Peyer's patch (tissue), 4 donors: ENCODE measurements at regions not wholly inside any gene's neighbourhood (a gene's known extent, or its start where the extent isn't known, plus 50 kb on each side); places are given as distances from the start of the nearest gene placed in this dataset.

Experiments
- DNase-seq, 3 donors: peaks; one replicate each; pipeline ENCODE4 v3.0.0-alpha.2; 2017 to 2019
- H3K27ac ChIP-seq, 4 donors: fragments of 200-600 bp; sonication (generic); one replicate each; pipeline ENCODE4 v1.5.1; 2016 to 2019
- H3K27me3 ChIP-seq, 2 donors: fragments of 200-600 bp; sonication (generic); one replicate each; pipeline ENCODE4 v1.5.1; 2019
- H3K36me3 ChIP-seq, 3 donors: fragments of 200-600 bp; sonication (generic); one replicate each; pipeline ENCODE4 v1.5.1; 2016 to 2019
- H3K4me1 ChIP-seq, 4 donors: fragments of 200-600 bp; sonication (generic); one replicate each; pipeline ENCODE4 v1.5.1; 2016 to 2019
- H3K4me3 ChIP-seq, 4 donors: fragments of 200-600 bp; sonication (generic); 1 replicate in 3 of 4; 2 replicates in 1 of 4; pipeline ENCODE4 v1.5.1; 2016 to 2019; ENCODE audit warnings: mild to moderate bottlenecking in 1 of 4
- H3K9me3 ChIP-seq, 4 donors: fragments of 200-600 bp; sonication (generic); one replicate each; pipeline ENCODE4 v1.5.1; 2016 to 2019; ENCODE audit warnings: mild to moderate bottlenecking in 1 of 4
- POLR2A ChIP-seq, 2 donors: fragments of 450-650 bp; IDR thresholded peaks; one replicate each; pipeline ENCODE4 v1.5.1; 2017; ENCODE audit warnings: antibody characterized with exemption in 2 of 2, mild to moderate bottlenecking in 2 of 2, moderate library complexity in 2 of 2
- TF ChIP-seq, protein P1 (sequence below), 6 experiments: fragments of 450-650 bp in 4 of 6; fragments of 200-600 bp in 2 of 6; sonication (generic) in 1 of 6; IDR thresholded peaks; one replicate each; pipeline ENCODE4 v1.5.1; 2017 to 2019; ENCODE audit warnings: antibody characterized with exemption in 6 of 6, mild to moderate bottlenecking in 3 of 6, moderate library complexity in 1 of 6

- Histone ChIP-seq H3K27me3 (no peaks in the 10 kb centered on the region), H3K36me3 (no peaks in the 10 kb centered on the region), H3K4me1 (no peaks in the 10 kb centered on the region), H3K27ac (no peak overlapping the region), H3K4me3 (no peak overlapping the region), H3K9me3 (no peaks in the 10 kb centered on the region)
- DNase-seq, result no peak
- TF ChIP-seq POLR2A (IDR thresholded peaks at IDR 0.05), result no peak
- TF ChIP-seq, protein P1, sequence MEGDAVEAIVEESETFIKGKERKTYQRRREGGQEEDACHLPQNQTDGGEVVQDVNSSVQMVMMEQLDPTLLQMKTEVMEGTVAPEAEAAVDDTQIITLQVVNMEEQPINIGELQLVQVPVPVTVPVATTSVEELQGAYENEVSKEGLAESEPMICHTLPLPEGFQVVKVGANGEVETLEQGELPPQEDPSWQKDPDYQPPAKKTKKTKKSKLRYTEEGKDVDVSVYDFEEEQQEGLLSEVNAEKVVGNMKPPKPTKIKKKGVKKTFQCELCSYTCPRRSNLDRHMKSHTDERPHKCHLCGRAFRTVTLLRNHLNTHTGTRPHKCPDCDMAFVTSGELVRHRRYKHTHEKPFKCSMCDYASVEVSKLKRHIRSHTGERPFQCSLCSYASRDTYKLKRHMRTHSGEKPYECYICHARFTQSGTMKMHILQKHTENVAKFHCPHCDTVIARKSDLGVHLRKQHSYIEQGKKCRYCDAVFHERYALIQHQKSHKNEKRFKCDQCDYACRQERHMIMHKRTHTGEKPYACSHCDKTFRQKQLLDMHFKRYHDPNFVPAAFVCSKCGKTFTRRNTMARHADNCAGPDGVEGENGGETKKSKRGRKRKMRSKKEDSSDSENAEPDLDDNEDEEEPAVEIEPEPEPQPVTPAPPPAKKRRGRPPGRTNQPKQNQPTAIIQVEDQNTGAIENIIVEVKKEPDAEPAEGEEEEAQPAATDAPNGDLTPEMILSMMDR (IDR thresholded peaks at IDR 0.05), result no peak
Measured at GRCh38 chr9:86459599-86460155, 105.5 kb upstream of the TUT7 start.

DNA sequence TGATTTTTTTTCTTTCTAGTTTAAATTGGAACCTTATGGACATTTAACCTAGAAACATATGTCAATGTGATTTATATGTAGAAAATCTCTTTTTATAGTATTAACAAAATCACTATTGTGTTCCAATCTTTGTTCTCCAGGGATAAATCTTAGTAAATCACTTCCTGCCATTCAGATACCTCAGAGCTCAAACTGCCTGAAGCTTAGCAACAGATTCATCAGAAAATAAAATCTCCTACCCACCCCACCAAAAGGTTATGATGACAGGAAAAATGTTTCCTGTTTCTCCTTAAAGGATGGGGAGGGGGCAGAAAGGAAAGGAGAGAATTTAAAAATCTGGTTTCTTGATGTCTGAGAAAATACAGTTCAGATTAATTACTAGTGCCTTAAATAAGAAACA lies 105.0 kb upstream of the TUT7 start:
- no peaks in the 10 kb centered on the region for H3K36me3 ChIP-seq
- DNase-seq, result no peak
- H3K27ac ChIP-seq, result no peak overlapping the region
- H3K27me3 ChIP-seq, result no peaks in the 10 kb centered on the region
- H3K4me1 ChIP-seq, result no peaks in the 10 kb centered on the region
- no peak overlapping the region for H3K4me3 ChIP-seq
- TF ChIP-seq POLR2A (IDR thresholded peaks at IDR 0.05), result no peak
- H3K9me3 ChIP-seq, result no peaks in the 10 kb centered on the region

GRCh38 chr9:86458191-86458855 lies 104.1 kb upstream of the TUT7 start:
- no peaks in the 10 kb centered on the region for H3K36me3 ChIP-seq
- H3K4me1 ChIP-seq, result no peaks in the 10 kb centered on the region
- no peaks in the 10 kb centered on the region for H3K27me3 ChIP-seq
- H3K9me3 ChIP-seq, result no peaks in the 10 kb centered on the region
- DNase-seq, result no peak
- no peak overlapping the region for H3K27ac ChIP-seq
- no peak overlapping the region for H3K4me3 ChIP-seq
- TF ChIP-seq POLR2A (IDR thresholded peaks at IDR 0.05), result no peak
- TF ChIP-seq, protein P1 (IDR thresholded peaks at IDR 0.05), result no peak

- Histone ChIP-seq H3K27ac (no peak overlapping the region), H3K27me3 (no peaks in the 10 kb centered on the region), H3K36me3 (no peaks in the 10 kb centered on the region), H3K9me3 (no peaks in the 10 kb centered on the region), H3K4me1 (no peaks in the 10 kb centered on the region), H3K4me3 (no peak overlapping the region)
- no peak for DNase-seq
- TF ChIP-seq POLR2A (IDR thresholded peaks at IDR 0.05), result no peak
Measured at GRCh38 chr9:86456416-86456815, 102.2 kb upstream of the TUT7 start.

DNA sequence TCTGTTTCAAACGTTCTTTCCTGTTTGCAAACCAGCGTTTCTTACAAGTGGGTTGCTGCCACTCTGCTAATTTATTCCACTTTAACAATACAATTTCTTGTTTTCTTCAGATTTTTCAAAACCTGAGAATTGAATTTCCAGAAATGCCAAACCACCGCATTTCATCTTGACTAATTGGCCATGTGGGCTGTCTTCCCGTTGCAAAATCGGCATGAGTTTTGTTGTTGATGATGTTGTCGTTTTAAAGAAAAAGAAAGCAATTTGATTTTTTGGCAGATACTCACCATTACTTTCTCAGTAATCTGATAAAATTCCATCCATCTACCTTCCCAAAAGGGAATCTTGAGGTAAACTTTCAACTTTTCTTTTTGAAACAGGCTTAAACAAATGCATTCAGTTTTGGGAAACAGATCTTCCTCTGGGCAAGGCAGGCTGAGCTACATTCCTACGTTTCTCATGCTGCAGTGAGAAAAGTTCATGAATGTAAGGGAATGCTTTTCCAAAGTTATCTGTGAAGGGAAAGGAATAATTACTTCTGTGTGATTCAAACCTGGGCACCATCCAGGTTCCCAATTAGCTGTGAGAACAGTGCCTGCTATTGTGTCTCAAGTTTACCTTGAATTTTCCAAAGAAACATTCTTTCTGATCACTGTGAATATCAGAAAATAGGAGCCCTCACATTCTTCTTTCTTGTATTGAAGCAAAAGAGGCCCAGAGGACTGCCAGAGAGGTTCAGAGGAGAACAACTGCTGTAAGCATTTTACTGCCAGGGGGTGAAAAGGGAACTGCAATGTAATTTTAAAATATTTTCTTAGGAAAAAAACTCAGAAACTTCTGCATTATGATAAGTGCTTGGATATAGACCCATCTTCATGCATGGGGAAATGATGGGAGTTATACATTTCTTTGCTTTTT lies 100.7 kb upstream of the TUT7 start:
- Histone ChIP-seq H3K27ac (no peak overlapping the region), H3K27me3 (no peaks in the 10 kb centered on the region), H3K4me3 (no peak overlapping the region), H3K9me3 (no peaks in the 10 kb centered on the region), H3K36me3 (no peaks in the 10 kb centered on the region), H3K4me1 (no peaks in the 10 kb centered on the region)
- no peak for TF ChIP-seq POLR2A (IDR thresholded peaks at IDR 0.05)
- TF ChIP-seq, protein P1 (IDR thresholded peaks at IDR 0.05), result no peak
- DNase-seq, result no peak

DNA sequence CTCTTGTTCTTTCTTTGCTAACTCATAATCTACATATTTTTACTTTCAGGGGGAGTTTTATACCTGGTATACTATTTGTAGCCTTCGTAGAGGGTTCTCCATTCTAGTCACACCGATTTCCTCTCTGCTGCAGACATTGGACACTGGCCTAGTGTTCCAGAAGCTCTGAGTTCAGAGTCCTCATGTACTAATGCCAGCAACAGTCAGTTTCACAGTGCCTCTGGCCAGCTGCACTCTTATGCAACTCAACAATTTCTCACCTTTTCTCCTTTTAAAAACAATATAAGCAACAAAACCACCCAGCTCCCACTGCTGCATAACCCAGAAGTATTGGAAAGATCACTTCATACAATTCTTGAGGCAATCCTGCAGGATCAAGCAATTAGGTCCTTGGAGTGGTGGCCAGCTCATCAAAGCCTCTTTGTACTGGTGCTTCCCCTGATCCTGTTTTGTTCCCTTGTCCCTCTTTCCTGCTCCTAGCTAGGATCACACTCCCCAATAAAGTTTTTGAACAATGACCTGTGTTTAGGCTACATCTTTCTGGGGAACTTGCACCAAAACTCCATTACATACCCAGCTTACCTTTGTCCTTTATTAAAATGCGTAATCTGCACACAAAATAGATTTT lies 98.1 kb upstream of the TUT7 start:
- Histone ChIP-seq H3K4me1 (no peaks in the 10 kb centered on the region), H3K36me3 (no peaks in the 10 kb centered on the region), H3K27ac (no peak overlapping the region), H3K4me3 (no peak overlapping the region), H3K27me3 (no peaks in the 10 kb centered on the region), H3K9me3 (no peaks in the 10 kb centered on the region)
- no peak for DNase-seq
- TF ChIP-seq, protein P1 (IDR thresholded peaks at IDR 0.05), result no peak
